ENCODE measurements at regions not wholly inside any gene's neighbourhood (a gene's known extent, or its start where the extent isn't known, plus 50 kb on each side); places are given as distances from the start of the nearest gene placed in this dataset.

GRCh38 chr16:56093055-56093454 is 98.2 kb upstream of the GNAO1 start:
- DNase-seq (ENCODE audit: low read depth) = no peak

- DNase-seq (ENCODE audit: low read depth) = no peak
Observed at GRCh38 chr16:56090076-56090475, 101.2 kb upstream of the GNAO1 start.

- DNase-seq (ENCODE audit: low read depth) = no peak
Observed at GRCh38 chr16:56087626-56088025, 103.7 kb upstream of the GNAO1 start.

- DNase-seq (ENCODE audit: low read depth) = no peak
Observed at GRCh38 chr16:56081371-56081770, 109.9 kb upstream of the GNAO1 start.

GRCh38 chr16:56075732-56076388 is 115.4 kb upstream of the GNAO1 start:
- no peak for DNase-seq (ENCODE audit: low read depth)

GRCh38 chr16:56073508-56073907 is 117.8 kb upstream of the GNAO1 start:
- no peak for DNase-seq (ENCODE audit: low read depth)

GRCh38 chr16:56072096-56072495 is 119.2 kb upstream of the GNAO1 start:
- DNase-seq (ENCODE audit: low read depth) = no peak

- no peak for DNase-seq (ENCODE audit: low read depth)
Observed at GRCh38 chr16:56068816-56069215, 122.5 kb upstream of the GNAO1 start.

GRCh38 chr16:56068314-56068713 is 123.0 kb upstream of the GNAO1 start:
- no peak for DNase-seq (ENCODE audit: low read depth)

GRCh38 chr16:56067406-56067805 is 123.9 kb upstream of the GNAO1 start:
- DNase-seq (ENCODE audit: low read depth) = no peak

GRCh38 chr16:56066617-56067016 is 124.7 kb upstream of the GNAO1 start:
- DNase-seq (ENCODE audit: low read depth) = no peak

GRCh38 chr16:56063111-56063510 is 128.2 kb upstream of the GNAO1 start:
- no peak for DNase-seq (ENCODE audit: low read depth)

- DNase-seq (ENCODE audit: low read depth) = no peak
Observed at GRCh38 chr16:56057151-56057550, 134.1 kb upstream of the GNAO1 start.

GRCh38 chr16:56050916-56051315 is 140.4 kb upstream of the GNAO1 start:
- DNase-seq (ENCODE audit: low read depth) = no peak

GRCh38 chr16:56048425-56049105 is 142.7 kb upstream of the GNAO1 start:
- no peak for DNase-seq (ENCODE audit: low read depth)

GRCh38 chr16:56047307-56048234 is 143.7 kb upstream of the GNAO1 start:
- DNase-seq (ENCODE audit: low read depth) = no peak

- no peak for DNase-seq (ENCODE audit: low read depth)
Observed at GRCh38 chr16:56042416-56042815, 148.9 kb upstream of the GNAO1 start.

- peak; percentile 19 for DNase-seq (ENCODE audit: low read depth)
Observed at GRCh38 chr16:56041556-56042140, 149.6 kb upstream of the GNAO1 start.

- DNase-seq (ENCODE audit: low read depth) = no peak
Observed at GRCh38 chr16:56038564-56039098, 152.7 kb upstream of the GNAO1 start.

GRCh38 chr16:56032072-56032471 is 156.9 kb upstream of the CES5A start:
- DNase-seq (ENCODE audit: low read depth) = no peak

- no peak for DNase-seq (ENCODE audit: low read depth)
Observed at GRCh38 chr16:56029026-56029425, 153.9 kb upstream of the CES5A start.

- DNase-seq (ENCODE audit: low read depth) = no peak
Observed at GRCh38 chr16:56022818-56023217, 147.6 kb upstream of the CES5A start.

Data from Daoy (cell line).